Neural cell (in vitro differentiated cells): ENCODE measurements at regions not wholly inside any gene's neighbourhood (a gene's known extent, or its start where the extent isn't known, plus 50 kb on each side); places are given as distances from the start of the nearest gene placed in this dataset.

ENCODE experiments used
- EP300 ChIP-seq: fragments of 450-650 bp; conservative IDR thresholded peaks from 2 replicates; pipeline ENCODE4 v1.6.1; 2014; ENCODE audit warnings: antibody characterized with exemption, mild to moderate bottlenecking, moderate library complexity; ENCODE audit not compliant: poor library complexity, severe bottlenecking
- MXI1 ChIP-seq: fragments of 450-650 bp; conservative IDR thresholded peaks from 2 replicates; pipeline ENCODE4 v1.6.1; 2014; ENCODE audit warnings: antibody characterized with exemption, mild to moderate bottlenecking; ENCODE audit not compliant: poor library complexity, severe bottlenecking
- POLR2AphosphoS5 ChIP-seq: IDR thresholded peaks from 2 replicates; pipeline ENCODE4 v1.6.1; 2012
- RAD21 ChIP-seq: fragments of 450-650 bp; conservative IDR thresholded peaks from 2 replicates; pipeline ENCODE4 v1.6.1; 2014; ENCODE audit warnings: antibody characterized with exemption, mild to moderate bottlenecking, moderate library complexity
- SMC3 ChIP-seq: fragments of 450-650 bp; conservative IDR thresholded peaks from 2 replicates; pipeline ENCODE4 v1.6.1; 2014; ENCODE audit warnings: antibody characterized with exemption, mild to moderate bottlenecking, moderate library complexity; ENCODE audit not compliant: poor library complexity
- TAF1 ChIP-seq: IDR thresholded peaks from 2 replicates; pipeline ENCODE4 v1.6.1; 2012; ENCODE audit warnings: low read depth
- TF ChIP-seq, protein P1 (sequence below): fragments of 450-650 bp; IDR thresholded peaks from 2 replicates; pipeline ENCODE4 v1.5.1; 2014; ENCODE audit warnings: antibody characterized with exemption, mild to moderate bottlenecking, moderate library complexity; ENCODE audit not compliant: poor library complexity, severe bottlenecking
- TF ChIP-seq, protein P2 (sequence below): IDR thresholded peaks from 2 replicates; pipeline ENCODE4 v1.6.1; 2012; ENCODE audit warnings: borderline replicate concordance

DNA sequence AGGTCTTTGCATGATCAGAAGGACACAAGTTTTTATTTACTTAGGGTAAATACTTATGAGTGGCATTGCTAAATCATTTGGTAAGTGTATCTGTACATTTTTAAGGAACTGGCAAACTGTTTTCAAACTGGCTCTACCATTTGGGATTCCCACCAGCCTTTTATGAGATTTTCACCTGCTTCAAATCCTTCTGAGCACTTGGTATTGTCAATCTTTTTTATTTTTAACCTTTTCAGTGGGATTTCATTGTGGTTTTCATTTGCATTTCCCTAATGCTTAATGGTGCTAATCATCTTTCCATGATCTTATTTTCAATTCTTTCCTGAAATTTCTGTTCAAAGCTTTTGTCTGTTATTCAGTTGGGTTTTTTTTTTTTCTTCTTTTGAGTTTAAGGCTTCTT lies 475.6 kb downstream of the MAN2A1 start:
- TF ChIP-seq, protein P1, sequence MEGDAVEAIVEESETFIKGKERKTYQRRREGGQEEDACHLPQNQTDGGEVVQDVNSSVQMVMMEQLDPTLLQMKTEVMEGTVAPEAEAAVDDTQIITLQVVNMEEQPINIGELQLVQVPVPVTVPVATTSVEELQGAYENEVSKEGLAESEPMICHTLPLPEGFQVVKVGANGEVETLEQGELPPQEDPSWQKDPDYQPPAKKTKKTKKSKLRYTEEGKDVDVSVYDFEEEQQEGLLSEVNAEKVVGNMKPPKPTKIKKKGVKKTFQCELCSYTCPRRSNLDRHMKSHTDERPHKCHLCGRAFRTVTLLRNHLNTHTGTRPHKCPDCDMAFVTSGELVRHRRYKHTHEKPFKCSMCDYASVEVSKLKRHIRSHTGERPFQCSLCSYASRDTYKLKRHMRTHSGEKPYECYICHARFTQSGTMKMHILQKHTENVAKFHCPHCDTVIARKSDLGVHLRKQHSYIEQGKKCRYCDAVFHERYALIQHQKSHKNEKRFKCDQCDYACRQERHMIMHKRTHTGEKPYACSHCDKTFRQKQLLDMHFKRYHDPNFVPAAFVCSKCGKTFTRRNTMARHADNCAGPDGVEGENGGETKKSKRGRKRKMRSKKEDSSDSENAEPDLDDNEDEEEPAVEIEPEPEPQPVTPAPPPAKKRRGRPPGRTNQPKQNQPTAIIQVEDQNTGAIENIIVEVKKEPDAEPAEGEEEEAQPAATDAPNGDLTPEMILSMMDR = no peak
- TF ChIP-seq MXI1 = no peak
- TF ChIP-seq POLR2AphosphoS5 = no peak
- no peak for TF ChIP-seq SMC3
- TF ChIP-seq, protein P2, sequence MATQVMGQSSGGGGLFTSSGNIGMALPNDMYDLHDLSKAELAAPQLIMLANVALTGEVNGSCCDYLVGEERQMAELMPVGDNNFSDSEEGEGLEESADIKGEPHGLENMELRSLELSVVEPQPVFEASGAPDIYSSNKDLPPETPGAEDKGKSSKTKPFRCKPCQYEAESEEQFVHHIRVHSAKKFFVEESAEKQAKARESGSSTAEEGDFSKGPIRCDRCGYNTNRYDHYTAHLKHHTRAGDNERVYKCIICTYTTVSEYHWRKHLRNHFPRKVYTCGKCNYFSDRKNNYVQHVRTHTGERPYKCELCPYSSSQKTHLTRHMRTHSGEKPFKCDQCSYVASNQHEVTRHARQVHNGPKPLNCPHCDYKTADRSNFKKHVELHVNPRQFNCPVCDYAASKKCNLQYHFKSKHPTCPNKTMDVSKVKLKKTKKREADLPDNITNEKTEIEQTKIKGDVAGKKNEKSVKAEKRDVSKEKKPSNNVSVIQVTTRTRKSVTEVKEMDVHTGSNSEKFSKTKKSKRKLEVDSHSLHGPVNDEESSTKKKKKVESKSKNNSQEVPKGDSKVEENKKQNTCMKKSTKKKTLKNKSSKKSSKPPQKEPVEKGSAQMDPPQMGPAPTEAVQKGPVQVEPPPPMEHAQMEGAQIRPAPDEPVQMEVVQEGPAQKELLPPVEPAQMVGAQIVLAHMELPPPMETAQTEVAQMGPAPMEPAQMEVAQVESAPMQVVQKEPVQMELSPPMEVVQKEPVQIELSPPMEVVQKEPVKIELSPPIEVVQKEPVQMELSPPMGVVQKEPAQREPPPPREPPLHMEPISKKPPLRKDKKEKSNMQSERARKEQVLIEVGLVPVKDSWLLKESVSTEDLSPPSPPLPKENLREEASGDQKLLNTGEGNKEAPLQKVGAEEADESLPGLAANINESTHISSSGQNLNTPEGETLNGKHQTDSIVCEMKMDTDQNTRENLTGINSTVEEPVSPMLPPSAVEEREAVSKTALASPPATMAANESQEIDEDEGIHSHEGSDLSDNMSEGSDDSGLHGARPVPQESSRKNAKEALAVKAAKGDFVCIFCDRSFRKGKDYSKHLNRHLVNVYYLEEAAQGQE = no peak
- TF ChIP-seq TAF1 = no peak
- TF ChIP-seq EP300 = no peak
- TF ChIP-seq RAD21 = no peak
